Immature natural killer cell (primary cell): ENCODE measurements at regions not wholly inside any gene's neighbourhood (a gene's known extent, or its start where the extent isn't known, plus 50 kb on each side); places are given as distances from the start of the nearest gene placed in this dataset.
"Not testable (repeated sequence)": the region's sequence is repeated elsewhere in the genome, so short reads cannot be mapped to it uniquely, and the experiment has no call there.

Source experiments
- DNase-seq, 3 donors: peaks; one replicate each; pipeline ENCODE4 v3.0.0; 2022; ENCODE audit warnings: mixed read lengths in 1 of 3
- H3K27ac Mint-ChIP-seq, 6 donors: one replicate each; pipeline ENCODE4 v1.8.0; 2020; ENCODE audit warnings: mixed read lengths in 6 of 6, mild to moderate bottlenecking in 5 of 6, inconsistent platforms in 4 of 6, moderate library complexity in 3 of 6
- H3K27me3 Mint-ChIP-seq, 3 donors: one replicate each; pipeline ENCODE4 v1.8.0; 2020 to 2021; ENCODE audit warnings: low read depth in 3 of 3, mild to moderate bottlenecking in 3 of 3, mixed read lengths in 3 of 3, moderate library complexity in 3 of 3, inconsistent platforms in 1 of 3
- H3K36me3 Mint-ChIP-seq, 3 donors: one replicate each; pipeline ENCODE4 v1.8.0; 2020; ENCODE audit warnings: mixed read lengths in 3 of 3, inconsistent platforms in 2 of 3, mild to moderate bottlenecking in 2 of 3
- H3K4me1 Mint-ChIP-seq, 2 donors: one replicate each; pipeline ENCODE4 v1.8.0; 2020; ENCODE audit warnings: inconsistent platforms in 2 of 2, mild to moderate bottlenecking in 2 of 2, mixed read lengths in 2 of 2, moderate library complexity in 1 of 2
- H3K4me3 Mint-ChIP-seq, 5 donors: one replicate each; pipeline ENCODE4 v1.8.0; 2020; ENCODE audit warnings: mild to moderate bottlenecking in 5 of 5, mixed read lengths in 5 of 5, inconsistent platforms in 3 of 5, moderate library complexity in 3 of 5
- H3K9me3 Mint-ChIP-seq, 6 donors: one replicate each; pipeline ENCODE4 v1.8.0; 2020; ENCODE audit warnings: mild to moderate bottlenecking in 6 of 6, mixed read lengths in 6 of 6, inconsistent platforms in 4 of 6, moderate library complexity in 3 of 6

DNA sequence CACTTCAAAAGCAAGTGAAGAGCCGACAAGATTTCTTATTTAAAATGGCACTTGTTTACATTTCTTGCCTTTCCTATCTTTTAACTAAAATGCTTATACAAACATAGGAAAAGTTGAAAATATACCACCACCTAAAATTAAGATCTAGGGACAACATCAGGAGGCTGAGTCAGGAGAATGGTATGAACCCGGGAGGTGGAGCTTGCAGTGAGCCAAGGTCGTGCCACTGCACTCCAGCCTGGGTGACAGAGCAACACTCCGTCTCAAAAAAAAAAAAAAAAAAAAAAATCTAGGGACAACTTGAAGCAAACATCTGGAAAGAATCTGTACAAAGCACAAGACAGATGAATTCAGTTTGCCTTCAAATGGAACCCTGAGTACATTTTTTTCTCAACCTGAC lies 1455.3 kb downstream of the KHDRBS2 start:
- not testable (repeated sequence) for H3K27me3 Mint-ChIP-seq

DNA sequence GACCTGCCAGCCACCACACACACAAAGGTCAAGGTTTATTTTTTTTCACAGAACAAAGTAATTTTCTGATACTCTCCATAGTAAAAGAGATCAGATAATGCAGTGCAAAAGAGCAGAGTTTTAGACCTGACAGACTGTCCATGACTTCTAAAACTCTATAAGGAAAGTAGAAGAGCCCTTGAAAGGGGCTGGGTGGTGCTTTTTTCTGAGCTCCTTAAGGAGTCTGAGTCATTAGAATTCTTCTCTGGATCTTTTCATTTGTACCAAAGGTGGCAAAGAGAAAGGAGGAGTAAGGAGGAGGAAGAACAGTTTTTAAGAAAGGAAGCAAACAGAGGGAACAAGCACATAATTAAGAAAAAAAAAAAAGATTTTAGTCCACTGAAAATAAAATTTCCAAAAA lies 1463.4 kb downstream of the KHDRBS2 start:
- DNase-seq, H3K27ac Mint-ChIP-seq, H3K36me3 Mint-ChIP-seq, H3K4me3 Mint-ChIP-seq, H3K27me3 Mint-ChIP-seq, H3K4me1 Mint-ChIP-seq: not testable (repeated sequence)
- peaks cover 0 to 23% (median 13%) of the 10 kb centered on the region in 6 donors for H3K9me3 Mint-ChIP-seq

More for the DNA sequence above, 1455.3 kb downstream of the KHDRBS2 start:
- not testable (repeated sequence) for H3K27ac Mint-ChIP-seq, H3K36me3 Mint-ChIP-seq, H3K4me3 Mint-ChIP-seq, DNase-seq, H3K4me1 Mint-ChIP-seq
- peaks cover 15 to 63% (median 46%) of the 10 kb centered on the region in 6 donors for H3K9me3 Mint-ChIP-seq

DNA sequence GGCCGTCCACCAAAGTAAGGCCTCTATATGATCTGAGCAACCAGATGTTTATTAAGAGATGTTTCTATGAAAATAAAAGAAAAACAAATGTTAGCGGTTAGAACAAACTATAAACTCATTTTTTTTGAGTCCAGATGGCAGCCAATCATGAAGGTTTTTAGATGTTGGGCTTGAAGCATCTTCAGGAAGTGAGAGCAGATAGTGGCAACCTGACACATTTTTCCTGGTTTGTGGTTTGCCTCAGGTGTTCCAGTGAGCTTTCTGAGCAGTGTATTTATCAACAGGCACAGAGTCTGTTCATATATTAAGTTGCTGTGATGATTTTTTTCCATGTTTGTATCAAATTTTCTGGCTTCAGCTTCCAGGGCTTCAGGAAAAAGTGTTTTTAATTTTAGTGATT lies 1468.0 kb downstream of the KHDRBS2 start:
- not testable (repeated sequence) for H3K4me1 Mint-ChIP-seq, H3K27ac Mint-ChIP-seq, H3K4me3 Mint-ChIP-seq, DNase-seq, H3K36me3 Mint-ChIP-seq, H3K27me3 Mint-ChIP-seq
- peaks cover 6 to 23% (median 17%) of the 10 kb centered on the region in 6 donors for H3K9me3 Mint-ChIP-seq

DNA sequence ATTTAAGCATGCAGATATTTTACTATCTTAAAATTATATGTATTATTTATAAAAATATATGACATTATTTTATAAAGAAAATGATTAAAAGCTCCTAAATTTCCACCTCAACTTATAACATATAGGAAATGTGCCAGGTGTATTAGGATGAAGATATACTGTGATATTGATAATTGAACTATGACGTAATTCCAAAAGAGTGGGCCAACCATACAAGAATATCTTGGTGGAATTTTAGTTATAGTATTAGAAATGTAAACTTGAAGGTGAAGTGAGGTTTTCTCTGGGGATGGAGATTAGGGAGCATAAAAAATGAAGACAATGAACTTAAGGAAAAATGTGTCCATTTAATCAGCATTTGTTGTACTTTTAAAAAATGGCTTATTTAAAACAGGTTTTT lies 1471.2 kb downstream of the KHDRBS2 start:
- peaks cover 6 to 43% (median 35%) of the 10 kb centered on the region in 6 donors for H3K9me3 Mint-ChIP-seq
- not testable (repeated sequence) for H3K4me3 Mint-ChIP-seq, H3K27ac Mint-ChIP-seq, H3K27me3 Mint-ChIP-seq, H3K4me1 Mint-ChIP-seq, H3K36me3 Mint-ChIP-seq, DNase-seq

DNA sequence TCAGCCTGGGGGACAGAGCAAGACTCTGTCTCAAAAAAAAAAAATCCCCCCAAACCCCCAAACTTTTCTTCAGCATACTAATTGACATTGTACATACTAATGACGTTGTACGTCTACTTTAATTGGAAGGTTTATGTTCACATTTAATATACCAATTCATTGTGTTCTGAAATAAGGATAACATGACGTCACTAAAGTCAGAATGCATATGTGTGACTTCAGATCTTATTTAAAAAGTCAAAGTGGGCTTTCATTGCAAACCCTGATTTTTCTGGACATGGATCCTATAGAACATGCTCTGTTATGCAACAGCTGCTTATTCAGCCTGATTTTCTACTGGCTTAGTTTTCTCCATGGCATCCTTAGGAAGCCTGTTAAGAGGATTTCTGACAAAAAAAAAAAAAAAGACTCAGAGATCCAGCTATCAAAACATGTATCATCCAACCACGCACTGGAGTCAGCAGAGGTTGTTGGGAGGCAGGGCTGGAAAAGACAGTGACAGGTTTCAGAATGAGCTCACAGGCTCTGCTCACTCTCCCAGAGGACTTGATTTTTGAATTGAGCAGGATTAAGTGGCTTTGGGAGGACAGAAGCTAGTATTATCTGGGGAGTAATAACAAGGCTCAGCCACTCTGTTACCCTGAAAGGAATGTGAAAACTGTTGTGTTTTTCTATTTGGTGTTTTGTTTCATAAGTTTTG lies 1472.0 kb downstream of the KHDRBS2 start:
- not testable (repeated sequence) for DNase-seq

DNA sequence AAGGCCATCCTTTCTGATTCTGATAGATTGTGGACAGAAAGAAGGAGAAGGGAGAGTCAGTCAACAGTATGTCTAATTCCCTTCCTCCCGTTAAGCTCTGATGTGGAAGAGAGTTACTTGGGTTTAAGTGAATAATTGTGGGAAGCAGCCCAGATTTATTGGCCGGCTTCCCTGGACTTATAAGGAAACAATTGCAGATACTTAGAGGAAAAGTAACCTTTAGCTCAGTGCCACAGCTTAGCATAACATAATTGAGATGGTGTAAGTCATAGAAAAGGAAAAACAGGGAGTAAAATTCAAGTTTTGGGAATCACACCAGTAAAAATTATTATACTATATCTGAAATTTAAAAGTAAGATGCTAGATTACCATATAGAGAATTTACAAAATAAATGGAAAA lies 1475.8 kb downstream of the KHDRBS2 start:
- H3K9me3 Mint-ChIP-seq = peaks cover 0 to 41% (median 29%) of the 10 kb centered on the region in 6 donors
- H3K4me1 Mint-ChIP-seq, H3K4me3 Mint-ChIP-seq, H3K27me3 Mint-ChIP-seq, DNase-seq, H3K36me3 Mint-ChIP-seq, H3K27ac Mint-ChIP-seq: not testable (repeated sequence)

More for the DNA sequence above, 1472.0 kb downstream of the KHDRBS2 start:
- not testable (repeated sequence) for H3K4me3 Mint-ChIP-seq, H3K27me3 Mint-ChIP-seq, H3K27ac Mint-ChIP-seq, H3K36me3 Mint-ChIP-seq, H3K4me1 Mint-ChIP-seq
- H3K9me3 Mint-ChIP-seq = peaks cover 6 to 44% (median 34%) of the 10 kb centered on the region in 6 donors

DNA sequence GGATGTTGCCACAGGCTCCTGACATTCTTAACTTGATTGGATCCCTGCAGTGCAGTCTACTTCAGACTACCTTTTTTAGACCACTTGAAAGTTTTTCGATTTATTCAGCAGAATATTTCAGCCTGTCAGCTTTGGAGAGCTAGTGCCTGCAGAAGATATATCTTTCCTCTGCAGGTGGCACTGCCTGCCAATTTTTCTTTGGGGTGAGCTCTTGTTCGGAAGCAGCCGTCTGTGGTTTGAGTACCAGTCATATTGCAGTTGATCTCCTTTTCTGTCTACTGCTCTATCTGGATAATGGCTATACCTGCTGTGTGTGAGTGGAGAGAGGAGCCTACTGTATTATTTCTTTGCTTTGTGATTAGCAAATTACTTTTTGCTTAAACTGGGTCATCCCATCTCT lies 1486.9 kb downstream of the KHDRBS2 start:
- not testable (repeated sequence) for H3K27ac Mint-ChIP-seq, H3K27me3 Mint-ChIP-seq, H3K4me3 Mint-ChIP-seq, DNase-seq, H3K4me1 Mint-ChIP-seq, H3K36me3 Mint-ChIP-seq
- H3K9me3 Mint-ChIP-seq = peaks cover 4 to 23% (median 19%) of the 10 kb centered on the region in 6 donors

DNA sequence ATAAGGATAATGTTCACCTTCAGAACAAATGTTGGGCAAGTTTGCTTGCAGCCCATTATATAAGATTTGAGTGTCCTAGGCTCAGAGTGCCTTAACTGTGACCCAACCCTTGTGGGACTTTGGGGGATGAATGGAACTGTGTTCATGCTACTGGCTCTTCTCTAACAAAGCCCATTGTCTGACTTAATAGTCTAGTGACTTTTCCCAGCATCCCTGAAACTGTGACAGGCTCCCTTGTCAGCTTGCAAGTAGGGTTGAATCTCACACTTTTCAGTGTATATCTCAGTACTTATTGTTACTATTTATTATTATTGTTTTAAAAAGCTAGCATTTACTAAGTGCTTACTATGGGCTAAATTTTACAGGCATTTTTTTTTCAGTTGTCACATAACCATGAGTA lies 1488.2 kb downstream of the KHDRBS2 start:
- DNase-seq, H3K36me3 Mint-ChIP-seq, H3K27ac Mint-ChIP-seq, H3K27me3 Mint-ChIP-seq, H3K4me1 Mint-ChIP-seq, H3K4me3 Mint-ChIP-seq: not testable (repeated sequence)
- H3K9me3 Mint-ChIP-seq = peaks cover 2 to 25% (median 14%) of the 10 kb centered on the region in 6 donors

DNA sequence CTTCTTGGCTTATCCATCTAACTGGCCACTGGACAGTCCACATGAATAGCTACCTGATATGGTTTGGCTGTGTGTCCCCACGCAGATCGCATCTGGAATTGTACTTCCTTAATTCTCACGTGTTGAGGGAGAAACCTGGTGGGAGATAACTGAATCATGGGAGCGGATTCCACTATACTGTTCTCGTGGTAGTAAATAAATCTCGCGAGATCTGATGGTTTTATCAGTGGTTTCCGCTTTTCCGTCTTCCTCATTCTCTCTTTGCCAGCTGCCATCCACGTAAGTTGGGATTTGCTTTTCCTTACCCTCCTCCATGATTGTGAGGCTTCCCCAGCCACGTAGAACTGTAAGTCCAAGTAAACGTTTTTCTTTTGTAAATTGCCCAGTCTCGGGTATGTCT lies 1496.4 kb downstream of the KHDRBS2 start:
- DNase-seq, H3K36me3 Mint-ChIP-seq, H3K4me3 Mint-ChIP-seq, H3K27me3 Mint-ChIP-seq, H3K27ac Mint-ChIP-seq, H3K4me1 Mint-ChIP-seq: not testable (repeated sequence)
- H3K9me3 Mint-ChIP-seq = peaks cover 10 to 36% (median 26%) of the 10 kb centered on the region in 6 donors

DNA sequence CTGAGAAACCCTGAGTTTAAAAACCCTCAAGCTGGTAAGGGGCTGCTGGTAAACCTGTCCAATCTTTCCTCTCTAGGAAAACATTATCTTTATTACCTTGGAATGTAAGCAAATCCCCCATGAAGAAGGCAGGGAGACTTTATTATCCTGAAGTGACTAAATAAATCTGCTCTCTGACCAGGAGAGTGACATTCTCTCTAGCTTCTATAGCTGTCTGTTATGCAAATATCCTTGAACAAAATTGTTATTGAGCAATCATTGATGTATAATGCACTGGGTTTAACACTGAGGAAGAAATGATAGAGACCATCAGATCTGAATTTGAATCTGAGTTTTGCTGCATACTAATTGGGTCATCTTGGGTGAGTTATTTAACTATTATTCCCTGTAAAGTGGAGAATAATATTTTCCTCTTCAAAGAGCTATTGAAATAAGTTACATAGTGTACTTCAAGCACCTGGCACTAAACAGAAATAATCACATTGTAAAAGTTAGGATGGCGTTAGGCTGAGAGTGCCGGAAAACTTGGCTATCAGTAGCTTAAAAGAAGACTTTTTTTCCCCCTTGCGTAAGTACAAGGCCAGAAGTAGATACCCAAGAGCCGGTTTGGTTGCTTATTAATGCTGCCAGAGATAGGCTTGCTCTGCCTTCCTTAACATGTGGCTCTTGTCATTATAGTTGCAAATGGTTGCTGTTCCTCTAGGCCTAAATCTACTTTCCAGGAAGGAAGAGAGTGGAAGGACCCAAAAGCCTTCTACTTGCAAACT lies 1503.1 kb downstream of the KHDRBS2 start:
- H3K9me3 Mint-ChIP-seq = peaks cover 7 to 35% (median 23%) of the 10 kb centered on the region in 6 donors
- H3K27me3 Mint-ChIP-seq, H3K4me3 Mint-ChIP-seq, H3K27ac Mint-ChIP-seq, H3K36me3 Mint-ChIP-seq, H3K4me1 Mint-ChIP-seq, DNase-seq: not testable (repeated sequence)

DNA sequence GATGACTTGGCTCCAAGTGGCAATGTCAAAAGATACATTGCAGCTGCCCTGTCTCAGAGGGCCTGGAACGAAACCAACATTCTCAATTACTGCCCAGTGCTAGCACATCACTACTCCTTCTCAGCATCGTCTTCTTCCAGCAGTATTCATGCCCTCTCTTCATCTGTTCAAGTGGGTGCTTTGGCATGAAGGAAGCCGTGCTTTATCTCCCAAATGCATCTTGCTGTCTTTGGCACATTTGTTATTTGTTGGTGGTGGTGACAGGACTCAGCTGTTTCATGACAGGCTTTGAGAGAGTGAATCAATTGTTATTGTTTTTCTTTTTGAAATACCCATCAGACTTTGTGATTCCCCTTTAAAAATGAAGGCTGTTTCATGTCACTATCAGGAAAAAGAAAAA lies 1506.4 kb downstream of the KHDRBS2 start:
- H3K27me3 Mint-ChIP-seq, H3K27ac Mint-ChIP-seq, H3K36me3 Mint-ChIP-seq, H3K4me1 Mint-ChIP-seq, H3K4me3 Mint-ChIP-seq, DNase-seq: not testable (repeated sequence)
- H3K9me3 Mint-ChIP-seq = peaks cover 14 to 42% (median 33%) of the 10 kb centered on the region in 6 donors

DNA sequence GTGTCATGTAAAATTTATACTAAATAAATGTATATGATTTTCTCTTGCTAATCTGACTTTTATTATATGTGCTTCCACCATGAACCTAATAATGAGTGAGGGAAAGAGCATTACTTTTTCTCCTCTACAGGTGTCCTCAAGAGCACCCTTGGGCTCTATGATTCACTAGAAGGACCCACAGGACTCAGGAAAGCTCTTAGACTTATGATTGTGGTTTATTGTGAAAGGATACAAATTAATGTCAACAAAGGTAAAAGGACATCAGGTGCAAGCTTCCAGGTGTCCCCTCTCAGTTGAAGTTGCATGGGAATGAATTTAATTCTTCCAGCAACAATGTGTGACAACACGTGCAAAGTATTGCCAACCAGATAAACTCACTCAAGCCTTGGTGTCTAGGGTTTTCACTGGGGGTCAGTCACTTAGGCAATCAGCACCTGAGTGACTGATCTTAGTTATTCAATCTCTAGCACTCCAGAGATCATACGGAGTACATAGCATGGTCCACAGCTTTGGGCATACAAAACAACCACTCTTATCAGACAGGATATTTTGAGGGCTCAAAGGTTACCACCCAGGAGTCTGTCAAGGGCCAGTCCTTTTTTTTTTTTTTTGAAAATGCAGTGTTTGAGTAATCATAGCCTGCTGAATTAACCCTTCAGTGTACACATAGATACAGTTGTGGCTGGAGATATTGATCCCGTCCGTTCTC lies 1518.1 kb downstream of the KHDRBS2 start:
- peaks cover 3 to 45% (median 31%) of the 10 kb centered on the region in 6 donors for H3K9me3 Mint-ChIP-seq
- not testable (repeated sequence) for H3K27me3 Mint-ChIP-seq, H3K4me1 Mint-ChIP-seq, H3K27ac Mint-ChIP-seq, H3K36me3 Mint-ChIP-seq, DNase-seq, H3K4me3 Mint-ChIP-seq

DNA sequence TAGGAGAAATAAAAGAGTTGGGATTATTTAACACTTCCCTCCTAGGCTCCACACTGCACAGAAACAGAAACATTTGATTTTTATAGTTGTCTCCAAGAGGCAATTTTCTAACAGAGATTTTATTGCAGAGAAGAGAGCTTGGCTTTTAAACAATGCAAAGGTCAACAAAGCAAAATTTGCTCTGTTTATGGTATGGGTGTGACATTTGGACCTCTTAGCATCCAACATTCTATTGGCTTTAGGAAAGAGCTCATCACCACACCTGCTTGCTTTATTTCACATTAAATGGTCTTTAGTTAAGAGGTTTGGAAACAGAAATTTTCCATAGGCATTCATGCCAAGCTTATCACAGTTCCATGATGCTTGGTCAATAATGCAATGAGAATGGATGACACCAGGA lies 1520.7 kb downstream of the KHDRBS2 start:
- not testable (repeated sequence) for H3K36me3 Mint-ChIP-seq, H3K4me3 Mint-ChIP-seq, DNase-seq, H3K4me1 Mint-ChIP-seq, H3K27ac Mint-ChIP-seq, H3K27me3 Mint-ChIP-seq
- H3K9me3 Mint-ChIP-seq = peaks cover 2 to 50% (median 31%) of the 10 kb centered on the region in 6 donors

DNA sequence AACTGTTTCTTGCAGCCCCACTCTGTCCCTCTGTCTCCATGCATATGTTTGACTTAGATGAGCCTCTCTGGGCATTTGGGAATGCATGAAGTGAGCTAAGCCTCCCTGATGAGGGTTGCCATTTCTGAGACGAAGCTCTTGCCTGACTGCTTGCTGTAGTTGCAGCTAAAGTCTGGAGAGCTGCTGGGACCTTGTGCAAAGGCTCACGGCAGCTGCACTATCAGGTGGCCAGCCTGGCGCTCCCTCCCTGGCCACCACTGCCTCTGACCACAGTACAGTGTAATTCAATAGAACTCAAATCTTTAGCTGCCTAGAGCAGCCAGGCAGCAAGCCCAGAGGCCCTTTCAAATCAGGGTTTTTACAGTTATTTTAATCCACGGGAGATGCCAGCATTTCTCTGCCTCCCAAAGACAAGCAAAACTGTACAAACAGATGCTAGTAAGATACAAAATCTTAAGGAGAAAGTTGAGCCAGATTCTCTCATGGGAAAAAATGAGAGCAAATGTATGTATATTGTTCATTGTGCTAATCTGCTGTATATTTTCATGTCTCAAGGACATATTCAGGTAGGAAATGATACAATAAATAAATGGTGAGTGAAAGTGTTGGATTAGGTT lies 1522.5 kb downstream of the KHDRBS2 start:
- not testable (repeated sequence) for H3K27ac Mint-ChIP-seq

More for the DNA sequence above, 1522.5 kb downstream of the KHDRBS2 start:
- not testable (repeated sequence) for H3K36me3 Mint-ChIP-seq, DNase-seq, H3K27me3 Mint-ChIP-seq, H3K4me1 Mint-ChIP-seq, H3K4me3 Mint-ChIP-seq
- H3K9me3 Mint-ChIP-seq = peaks cover 2 to 47% (median 28%) of the 10 kb centered on the region in 6 donors
